GM20431 (cell line): ENCODE measurements at regions not wholly inside any gene's neighbourhood (a gene's known extent, or its start where the extent isn't known, plus 50 kb on each side); places are given as distances from the start of the nearest gene placed in this dataset.

ENCODE experiments used
- in situ Hi-C: fragments of 300-500 bp; cut with MseI, MboI; formaldehyde crosslinking; loops from one replicate; pipeline ENCODE4 v1.15.0; 2020; ENCODE audit warnings: low sequenced_read_pairs; ENCODE audit not compliant: unreplicated experiment

GRCh38 chr10:105383978-105384377 lies 742.9 kb downstream of the SORCS3 start:
- in situ Hi-C loops, result no loop called here

GRCh38 chr10:105370692-105371091 lies 729.6 kb downstream of the SORCS3 start:
- in situ Hi-C loops, result no loop called here

- in situ Hi-C loops, result no loop called here
Observed at GRCh38 chr10:105359708-105360107, 718.6 kb downstream of the SORCS3 start.

GRCh38 chr10:105358911-105359310 lies 717.8 kb downstream of the SORCS3 start:
- in situ Hi-C loops, result no loop called here

- in situ Hi-C loops, result no loop called here
Observed at GRCh38 chr10:105356626-105357025, 715.5 kb downstream of the SORCS3 start.

GRCh38 chr10:105354010-105354409 lies 712.9 kb downstream of the SORCS3 start:
- in situ Hi-C loops, result no loop called here

GRCh38 chr10:105352827-105353226 lies 711.7 kb downstream of the SORCS3 start:
- in situ Hi-C loops, result no loop called here

GRCh38 chr10:105352281-105352680 lies 711.2 kb downstream of the SORCS3 start:
- in situ Hi-C loops, result no loop called here

- in situ Hi-C loops, result no loop called here
Observed at GRCh38 chr10:105351187-105351586, 710.1 kb downstream of the SORCS3 start.

GRCh38 chr10:105347487-105347886 lies 706.4 kb downstream of the SORCS3 start:
- in situ Hi-C loops, result no loop called here

- in situ Hi-C loops, result no loop called here
Observed at GRCh38 chr10:105342606-105343005, 701.5 kb downstream of the SORCS3 start.

- in situ Hi-C loops, result no loop called here
Observed at GRCh38 chr10:105339669-105340068, 698.6 kb downstream of the SORCS3 start.

- in situ Hi-C loops, result no loop called here
Observed at GRCh38 chr10:105328503-105329133, 687.5 kb downstream of the SORCS3 start.
